ENCODE measurements at regions not wholly inside any gene's neighbourhood (a gene's known extent, or its start where the extent isn't known, plus 50 kb on each side); places are given as distances from the start of the nearest gene placed in this dataset.

- Histone ChIP-seq H3K4me3 (no peak overlapping the region), H3K4me1 (peaks cover 3 to 13% (median 10%) of the 10 kb centered on the region in 3 donors), H3K27me3 (peaks cover 0 to 55% (median 0%) of the 10 kb centered on the region in 4 donors), H3K27ac (no peak overlapping the region), H3K36me3 (no peaks in the 10 kb centered on the region), H3K9me3 (no peaks in the 10 kb centered on the region)
- no peak for TF ChIP-seq POLR2A (IDR thresholded peaks at IDR 0.05)
- intact Hi-C loops (cut with DNase I) = no loop called here
- 75 to 89% methylated on average over 4 to 6 of the region's 11 CpGs for WGBS, 2 donors
- DNase-seq = no peak
Observed at GRCh38 chr4:3825530-3825929, 59.3 kb downstream of the ADRA2C start.

GRCh38 chr4:3826247-3827172, 60.3 kb downstream of the ADRA2C start:
- H3K4me3 ChIP-seq = no peak overlapping the region
- H3K36me3 ChIP-seq = no peaks in the 10 kb centered on the region
- TF ChIP-seq POLR2A (IDR thresholded peaks at IDR 0.05) (no peak), CTCF (IDR thresholded peaks at IDR 0.05) (no peak)
- peaks cover 0 to 57% (median 0%) of the 10 kb centered on the region in 4 donors for H3K27me3 ChIP-seq
- intact Hi-C loops (cut with DNase I) = no loop called here
- no peak for DNase-seq
- WGBS, 2 donors = 47 to 79% methylated on average over 15 to 22 of the region's 33 CpGs
- peaks cover 3 to 13% (median 10%) of the 10 kb centered on the region in 3 donors for H3K4me1 ChIP-seq
- no peaks in the 10 kb centered on the region for H3K9me3 ChIP-seq
- H3K27ac ChIP-seq = no peak overlapping the region

GRCh38 chr4:3827616-3828492, 61.7 kb downstream of the ADRA2C start:
- intact Hi-C loops (cut with DNase I) = no loop called here
- Histone ChIP-seq H3K36me3 (no peaks in the 10 kb centered on the region), H3K4me3 (peak overlapping the region in 1 of 4 donors; percentile 28), H3K4me1 (peaks cover 3 to 13% (median 10%) of the 10 kb centered on the region in 3 donors), H3K27me3 (peaks cover 0 to 59% (median 0%) of the 10 kb centered on the region in 4 donors), H3K9me3 (no peaks in the 10 kb centered on the region), H3K27ac (no peak overlapping the region)
- TF ChIP-seq POLR2A (IDR thresholded peaks at IDR 0.05) (no peak), CTCF (IDR thresholded peaks at IDR 0.05) (no peak)
- 11 to 70% methylated on average over 2 to 6 of the region's 24 CpGs for WGBS, 2 donors
- no peak for DNase-seq

- H3K36me3 ChIP-seq = no peaks in the 10 kb centered on the region
- no peak overlapping the region for H3K4me3 ChIP-seq
- intact Hi-C loops (cut with DNase I) = no loop called here
- H3K27me3 ChIP-seq = peaks cover 0 to 66% (median 0%) of the 10 kb centered on the region in 4 donors
- DNase-seq = no peak
- WGBS, 2 donors = 70 to 74% methylated on average over 3 to 7 of the region's 9 CpGs
- TF ChIP-seq POLR2A (IDR thresholded peaks at IDR 0.05) (no peak), CTCF (IDR thresholded peaks at IDR 0.05) (no peak)
- no peaks in the 10 kb centered on the region for H3K9me3 ChIP-seq
- peaks cover 3 to 13% (median 10%) of the 10 kb centered on the region in 3 donors for H3K4me1 ChIP-seq
- H3K27ac ChIP-seq = no peak overlapping the region
Observed at GRCh38 chr4:3828546-3828945, 62.4 kb downstream of the ADRA2C start.

- WGBS, 2 donors = 83 to 86% methylated on average over 14 to 15 of the region's 20 CpGs
- H3K27me3 ChIP-seq = peaks cover 0 to 74% (median 0%) of the 10 kb centered on the region in 4 donors
- no peak overlapping the region for H3K4me3 ChIP-seq
- no peak for DNase-seq
- peaks cover 3 to 13% (median 10%) of the 10 kb centered on the region in 3 donors for H3K4me1 ChIP-seq
- no peak overlapping the region for H3K27ac ChIP-seq
- H3K9me3 ChIP-seq = no peaks in the 10 kb centered on the region
- no peak for TF ChIP-seq CTCF (IDR thresholded peaks at IDR 0.05)
- H3K36me3 ChIP-seq = no peaks in the 10 kb centered on the region
- intact Hi-C loops (cut with DNase I) = no loop called here
Observed at GRCh38 chr4:3829211-3829955, 63.2 kb downstream of the ADRA2C start.
